GM18951 (cell line): ENCODE measurements at regions not wholly inside any gene's neighbourhood (a gene's known extent, or its start where the extent isn't known, plus 50 kb on each side); places are given as distances from the start of the nearest gene placed in this dataset.

Experiments used
- POLR2A ChIP-seq: IDR thresholded peaks from 4 replicates; pipeline ENCODE4 v1.6.1; 2011; ENCODE audit warnings: mild to moderate bottlenecking; ENCODE audit not compliant: insufficient read length, insufficient read depth; ENCODE audit errors: extremely low read depth
- in situ Hi-C: fragments of 300-500 bp; cut with MboI; formaldehyde crosslinking; loops from one replicate; pipeline ENCODE4 v1.12.0; 2022; ENCODE audit warnings: low sequenced_read_pairs, mixed read lengths, inconsistent platforms; ENCODE audit not compliant: unreplicated experiment

DNA sequence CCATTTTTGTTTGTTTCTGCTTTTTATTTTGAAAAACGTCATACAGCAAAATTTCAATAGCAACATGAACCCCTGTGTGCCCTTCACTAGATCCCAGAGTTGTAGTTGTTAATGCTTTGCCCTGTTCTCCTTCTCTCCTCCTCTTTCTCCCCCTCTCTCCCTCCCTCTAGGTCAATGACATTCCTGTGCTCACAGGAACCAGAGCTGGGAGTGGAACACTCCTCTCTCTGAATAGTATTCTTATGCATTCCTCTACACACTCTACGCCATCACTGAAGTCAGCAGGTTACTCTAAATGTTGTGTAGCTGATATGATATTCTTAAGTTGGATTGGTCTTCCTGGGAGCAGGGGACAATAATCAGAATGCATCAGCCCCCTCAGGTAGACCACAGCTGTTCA lies 243.4 kb downstream of the SYK start:
- TF ChIP-seq POLR2A: no peak

DNA sequence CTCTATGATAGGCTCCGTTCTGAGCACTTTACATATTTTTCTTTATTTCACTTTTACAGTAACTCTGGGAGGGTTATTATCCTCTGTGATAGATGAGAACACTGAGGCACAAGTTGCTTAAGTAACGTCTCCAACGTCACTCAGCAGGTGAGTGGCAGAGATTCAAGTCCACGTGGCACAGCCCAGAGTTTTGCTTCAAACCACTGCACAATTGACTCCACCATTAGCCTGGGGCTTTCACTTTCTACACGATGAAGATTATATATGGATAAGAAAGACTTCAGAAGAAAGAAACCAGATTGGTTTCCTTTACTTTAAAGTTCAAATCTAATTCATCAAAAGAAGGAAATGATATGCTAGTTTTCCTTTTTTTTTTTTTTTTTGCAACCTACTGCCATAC lies 245.9 kb downstream of the SYK start:
- no peak for TF ChIP-seq POLR2A
- in situ Hi-C loops: loop anchor here (25.0 kb wide), 1 partner anchor 390 kb away; no protein-coding TSS in a partner anchor

More for the DNA sequence above, 243.4 kb downstream of the SYK start:
- in situ Hi-C loops: loop anchor here (25.0 kb wide), 1 partner anchor 392 kb away; no protein-coding TSS in a partner anchor

DNA sequence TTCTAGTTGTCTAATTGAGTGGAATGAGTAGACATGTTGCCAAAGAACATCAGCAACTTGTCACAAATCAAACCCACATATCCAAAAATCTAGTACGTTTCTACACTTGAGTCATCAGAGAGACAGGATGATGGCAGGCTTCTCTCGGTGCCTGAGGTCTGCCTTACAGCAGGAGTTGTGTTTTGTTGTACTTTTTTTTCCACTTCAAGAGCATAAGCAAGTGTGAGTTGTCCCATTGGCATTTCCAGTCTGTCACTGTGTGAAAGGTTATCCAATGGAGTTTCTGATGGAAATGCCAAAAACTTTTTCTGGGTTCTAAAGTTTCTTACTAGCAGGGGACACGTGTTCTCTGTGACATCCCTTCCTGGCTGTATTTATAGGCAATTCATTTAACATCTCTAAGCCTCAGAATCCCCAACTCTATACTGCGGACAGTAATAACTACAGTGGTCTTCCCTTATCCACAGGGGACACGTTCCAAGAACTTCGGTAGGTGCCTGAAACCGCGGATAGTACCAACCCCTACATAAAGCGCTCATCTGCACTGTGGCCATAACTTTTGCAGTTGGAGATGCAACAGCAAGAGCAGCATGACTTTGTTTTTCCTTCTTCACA lies 246.5 kb downstream of the SYK start:
- TF ChIP-seq POLR2A: no peak
- in situ Hi-C loops: loop anchor here (25.0 kb wide), 1 partner anchor 389 kb away; no protein-coding TSS in a partner anchor

DNA sequence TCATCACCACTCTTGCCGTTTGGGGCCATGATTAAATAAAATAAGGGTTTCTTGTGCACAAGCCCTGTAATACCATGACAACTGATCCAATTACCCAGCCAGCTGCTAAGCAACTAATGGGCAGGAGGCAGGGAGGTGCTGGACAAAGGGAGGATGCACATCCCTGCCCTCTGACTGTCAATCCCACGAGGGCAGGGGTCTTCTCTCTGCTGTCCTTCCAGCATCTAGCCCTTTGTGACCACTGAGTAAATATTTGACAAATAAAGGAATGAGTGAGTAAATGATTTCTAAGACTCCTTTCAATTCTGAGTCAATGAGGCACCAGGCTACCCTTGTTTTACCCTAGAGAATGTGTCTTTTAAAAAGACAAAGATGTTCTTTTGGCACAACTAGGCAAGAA lies 247.1 kb downstream of the SYK start:
- no peak for TF ChIP-seq POLR2A
- in situ Hi-C loops: loop anchor here (25.0 kb wide), 1 partner anchor 389 kb away; no protein-coding TSS in a partner anchor

DNA sequence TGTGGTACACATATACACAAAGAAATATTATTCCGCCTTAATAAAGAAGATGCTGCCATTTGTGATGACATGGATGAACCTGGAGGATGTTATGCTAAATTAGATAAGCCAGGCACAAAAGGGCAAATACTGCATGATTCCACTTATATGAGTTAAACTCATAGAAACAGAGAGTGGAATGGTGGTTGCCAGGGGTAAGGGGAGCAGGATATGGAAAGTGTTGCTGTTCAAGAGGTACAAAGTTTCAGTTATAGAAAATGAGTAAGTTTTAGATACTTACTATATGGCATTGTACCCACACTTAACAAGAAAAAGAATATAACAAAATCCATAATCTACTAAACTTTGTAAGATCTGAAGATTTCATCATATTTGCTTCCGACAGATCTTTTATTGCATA lies 252.2 kb downstream of the SYK start:
- in situ Hi-C loops: no loop called here
- no peak for TF ChIP-seq POLR2A

DNA sequence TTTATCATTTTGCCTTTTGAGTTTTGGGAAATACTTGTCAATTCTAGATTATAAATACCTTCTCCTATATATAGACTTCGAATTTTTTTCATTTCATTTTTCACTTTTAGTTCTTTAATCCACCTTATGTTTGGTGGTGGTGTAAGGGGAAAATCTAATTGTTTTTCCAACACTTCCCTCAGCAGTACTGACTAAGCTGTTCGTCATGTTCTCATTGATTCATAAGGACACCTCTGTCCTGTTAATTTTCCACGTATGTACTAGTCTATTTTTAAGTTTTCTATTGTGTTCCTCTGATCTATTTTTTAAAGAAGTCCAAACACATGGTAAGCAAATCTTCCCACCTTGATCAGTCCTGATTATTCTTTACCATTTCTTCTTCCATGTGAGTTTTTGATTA lies 254.2 kb downstream of the SYK start:
- TF ChIP-seq POLR2A: no peak
- in situ Hi-C loops: no loop called here

DNA sequence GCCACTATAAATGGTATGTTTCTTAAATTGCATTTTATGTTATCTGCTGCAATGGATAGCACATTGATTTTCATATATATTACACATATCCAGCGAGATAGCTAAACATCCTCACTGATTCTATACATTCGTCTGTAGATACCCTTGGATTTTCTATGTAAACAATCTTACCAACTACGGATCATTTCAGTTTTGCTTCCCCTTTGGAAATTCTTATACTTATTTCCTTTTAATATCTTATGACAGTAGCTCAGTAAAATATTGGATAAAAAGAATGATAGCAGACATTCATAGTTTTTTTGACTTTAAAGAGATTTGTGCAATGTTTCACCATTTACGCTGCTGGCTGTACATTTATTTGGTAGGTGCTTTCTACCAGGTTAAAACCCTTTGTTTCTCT lies 254.9 kb downstream of the SYK start:
- no peak for TF ChIP-seq POLR2A
- in situ Hi-C loops: no loop called here

DNA sequence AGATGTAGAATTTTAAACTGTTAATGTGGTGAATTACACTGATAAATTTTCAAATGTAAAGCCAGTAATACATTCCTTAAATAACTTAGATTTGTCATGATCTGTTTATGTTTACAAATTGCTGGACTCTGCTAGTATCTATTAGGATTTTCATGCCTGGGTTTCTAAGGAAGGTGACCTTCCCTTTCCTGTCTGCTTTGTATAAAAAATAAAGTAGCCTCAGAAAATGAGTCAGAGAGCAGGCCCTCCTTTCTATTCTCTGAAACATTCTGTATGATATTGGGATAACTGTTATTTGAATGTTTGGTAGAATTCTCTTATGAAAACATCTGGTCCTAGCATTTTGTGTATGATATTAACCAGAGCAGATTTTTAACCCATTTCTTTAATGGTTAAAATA lies 255.3 kb downstream of the SYK start:
- no peak for TF ChIP-seq POLR2A
- in situ Hi-C loops: no loop called here

DNA sequence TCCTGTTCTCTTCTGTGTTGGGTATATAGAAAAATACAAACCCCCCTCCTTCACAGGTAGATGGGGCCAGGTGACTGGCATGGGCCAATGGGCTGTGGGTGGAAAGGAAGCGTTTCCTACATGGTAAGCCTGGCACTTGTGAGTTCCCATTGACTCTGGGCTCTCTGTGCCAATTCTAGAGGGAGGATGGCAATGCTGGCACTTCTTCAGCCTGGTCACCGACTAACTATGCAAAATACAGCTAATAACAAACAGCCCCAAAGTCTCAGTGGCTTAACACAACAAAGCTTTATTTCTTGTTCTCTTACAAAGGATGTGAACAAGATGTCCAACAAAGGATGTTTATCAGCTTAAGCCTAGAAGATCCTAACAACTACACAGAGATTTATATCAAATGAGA lies 258.1 kb downstream of the SYK start:
- in situ Hi-C loops: no loop called here
- no peak for TF ChIP-seq POLR2A

DNA sequence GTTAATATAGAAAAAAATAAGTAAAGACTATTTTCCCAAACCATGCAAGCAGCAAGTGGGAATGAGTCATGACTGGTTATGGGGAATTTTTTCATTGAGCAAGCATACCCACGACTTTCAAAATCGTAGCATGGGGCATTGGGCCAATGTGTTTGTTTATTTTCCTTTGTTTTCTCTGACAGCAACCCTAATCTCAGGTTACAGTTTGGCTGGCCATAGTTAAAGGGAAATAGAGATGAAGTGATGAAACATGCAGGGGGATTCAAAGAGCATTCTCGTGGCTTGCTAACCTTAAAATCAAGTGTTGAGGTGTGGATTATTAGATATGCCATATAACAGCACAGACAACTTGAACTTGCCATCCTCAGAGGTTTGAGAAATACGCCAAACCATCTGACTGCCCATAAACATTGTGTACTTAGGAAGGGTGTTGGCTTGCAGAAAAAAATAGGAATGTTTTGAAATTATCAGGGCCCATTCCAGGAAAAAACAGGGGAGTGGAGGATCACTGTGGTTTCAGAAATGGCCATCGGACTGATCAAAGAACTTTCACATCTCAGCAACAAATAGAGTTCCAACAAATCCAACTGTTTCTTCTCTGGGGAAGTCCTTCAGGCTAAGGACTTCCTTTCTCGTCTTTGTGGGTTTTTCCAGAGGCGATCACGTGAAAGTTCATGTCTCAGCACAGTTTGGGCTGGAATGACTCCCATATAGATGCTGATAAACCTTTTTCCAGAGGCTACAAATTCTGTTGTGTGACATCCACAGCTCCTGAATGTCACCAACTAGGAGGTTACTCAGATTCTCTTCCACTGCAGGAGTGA lies 259.1 kb downstream of the SYK start:
- in situ Hi-C loops: no loop called here
- TF ChIP-seq POLR2A: no peak

DNA sequence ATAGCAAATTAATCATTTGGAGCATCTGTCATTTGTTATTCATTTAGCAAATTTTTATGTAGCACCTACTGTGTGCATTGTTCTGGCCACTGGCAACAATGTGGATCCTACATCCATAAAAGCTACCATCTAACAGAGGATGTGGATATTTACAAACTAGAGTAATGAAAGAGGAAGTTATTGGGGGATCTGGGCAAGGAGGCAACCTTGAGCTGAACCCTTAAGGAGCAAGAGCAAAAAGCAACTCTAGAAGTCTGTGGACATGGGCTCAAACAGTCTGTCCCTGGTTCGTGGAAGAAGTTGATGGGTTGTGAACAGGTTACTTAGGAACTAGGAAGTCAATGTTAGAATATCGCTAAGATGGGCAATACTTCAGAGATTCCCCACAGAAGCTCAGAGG lies 259.9 kb downstream of the SYK start:
- in situ Hi-C loops: no loop called here
- no peak for TF ChIP-seq POLR2A

DNA sequence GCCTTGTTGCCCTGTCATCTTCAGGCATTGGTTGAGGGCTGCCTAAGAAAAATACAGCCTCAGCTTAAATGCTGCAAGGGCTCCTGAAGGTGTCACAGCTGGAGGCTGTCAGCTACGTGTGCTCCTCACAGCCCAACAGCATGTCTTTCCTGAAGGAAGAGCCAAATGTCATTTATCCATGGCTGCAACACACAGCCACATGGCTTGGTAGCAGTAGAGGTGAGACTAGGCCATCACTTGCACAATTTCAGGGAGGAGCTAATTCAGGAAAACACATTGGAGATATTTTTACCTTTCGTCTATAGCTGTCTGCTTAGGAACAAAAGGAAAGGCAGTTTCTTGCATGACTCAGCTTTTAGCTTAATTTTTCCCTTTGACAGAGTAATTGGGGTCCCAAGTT lies 260.7 kb downstream of the SYK start:
- no peak for TF ChIP-seq POLR2A
- in situ Hi-C loops: no loop called here

DNA sequence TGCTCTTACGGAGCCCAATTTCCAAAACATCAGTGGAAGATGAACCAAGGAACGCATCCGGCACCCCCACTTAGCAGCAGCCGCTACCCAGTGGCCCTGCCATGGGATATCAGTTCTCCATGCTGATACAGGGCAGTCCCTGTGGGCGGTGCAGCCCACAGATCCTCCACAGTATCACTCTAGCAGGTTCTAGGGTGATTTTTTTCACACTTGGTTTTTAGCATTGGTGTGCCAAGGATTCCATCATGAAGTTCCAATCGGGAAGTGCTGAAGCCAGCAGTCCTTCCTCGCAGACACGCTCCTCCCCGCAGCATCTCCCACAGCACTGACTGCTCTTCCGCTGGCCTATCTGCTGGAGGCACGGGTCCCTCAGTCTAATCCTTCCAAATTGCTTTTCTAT lies 261.9 kb downstream of the SYK start:
- TF ChIP-seq POLR2A: no peak
- in situ Hi-C loops: no loop called here
